ENCODE measurements at regions not wholly inside any gene's neighbourhood (a gene's known extent, or its start where the extent isn't known, plus 50 kb on each side); places are given as distances from the start of the nearest gene placed in this dataset.

DNA sequence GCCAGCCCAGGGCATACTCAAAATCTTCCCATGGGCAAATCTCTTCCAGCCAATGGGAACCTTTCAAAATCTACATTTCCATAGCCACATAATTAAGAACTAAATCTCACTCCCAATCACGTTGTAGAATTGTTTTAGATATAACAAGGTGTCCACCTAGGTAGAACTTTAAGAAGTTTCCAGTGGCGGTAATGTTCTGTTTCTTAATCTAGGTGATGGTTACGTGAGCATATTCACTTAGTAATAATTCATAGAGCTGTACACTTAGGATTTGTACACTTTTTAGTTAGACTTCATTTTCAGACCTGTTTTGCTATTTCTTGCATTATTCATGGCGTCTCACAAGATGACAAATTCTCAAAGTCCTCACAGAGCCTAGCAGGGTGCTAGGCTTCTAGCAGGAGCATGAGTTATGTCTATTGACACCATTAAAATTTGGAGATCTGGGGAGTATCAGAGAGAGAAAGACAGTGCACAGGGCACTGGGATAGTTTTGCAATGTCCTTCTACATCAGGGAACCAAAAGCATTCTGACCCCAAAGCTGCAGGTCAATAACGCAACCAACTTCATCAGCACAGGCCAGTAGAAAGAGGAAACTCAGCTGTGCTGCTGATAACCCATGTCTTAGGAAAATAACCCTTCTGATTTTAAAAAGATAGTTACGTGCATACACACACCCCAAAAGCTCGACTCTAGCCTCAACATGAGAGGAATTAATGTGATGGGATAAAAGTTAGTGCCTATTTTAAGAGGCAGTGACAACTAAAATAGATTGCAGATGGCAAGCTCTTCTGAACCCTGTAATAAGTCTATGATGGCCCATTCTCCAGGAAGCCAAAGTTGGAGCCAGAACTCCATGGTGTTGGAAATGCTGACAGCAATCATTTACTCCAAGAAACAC is 518.1 kb upstream of the JARID2 start:
- Mint-ChIP-seq H3K4me3 (no peak overlapping the region), H3K36me3 (no peaks in the 10 kb centered on the region), H3K9me3 (no peaks in the 10 kb centered on the region), H3K27me3 (ENCODE audit: low read depth) (peaks cover 2% of the 10 kb centered on the region), H3K4me1 (peaks cover 3% of the 10 kb centered on the region), H3K27ac (no peak overlapping the region)
- TF ChIP-seq, protein P1, sequence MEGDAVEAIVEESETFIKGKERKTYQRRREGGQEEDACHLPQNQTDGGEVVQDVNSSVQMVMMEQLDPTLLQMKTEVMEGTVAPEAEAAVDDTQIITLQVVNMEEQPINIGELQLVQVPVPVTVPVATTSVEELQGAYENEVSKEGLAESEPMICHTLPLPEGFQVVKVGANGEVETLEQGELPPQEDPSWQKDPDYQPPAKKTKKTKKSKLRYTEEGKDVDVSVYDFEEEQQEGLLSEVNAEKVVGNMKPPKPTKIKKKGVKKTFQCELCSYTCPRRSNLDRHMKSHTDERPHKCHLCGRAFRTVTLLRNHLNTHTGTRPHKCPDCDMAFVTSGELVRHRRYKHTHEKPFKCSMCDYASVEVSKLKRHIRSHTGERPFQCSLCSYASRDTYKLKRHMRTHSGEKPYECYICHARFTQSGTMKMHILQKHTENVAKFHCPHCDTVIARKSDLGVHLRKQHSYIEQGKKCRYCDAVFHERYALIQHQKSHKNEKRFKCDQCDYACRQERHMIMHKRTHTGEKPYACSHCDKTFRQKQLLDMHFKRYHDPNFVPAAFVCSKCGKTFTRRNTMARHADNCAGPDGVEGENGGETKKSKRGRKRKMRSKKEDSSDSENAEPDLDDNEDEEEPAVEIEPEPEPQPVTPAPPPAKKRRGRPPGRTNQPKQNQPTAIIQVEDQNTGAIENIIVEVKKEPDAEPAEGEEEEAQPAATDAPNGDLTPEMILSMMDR (IDR thresholded peaks at IDR 0.05; ENCODE audit: unreplicated experiment), result no peak
- DNase-seq (ENCODE audit: low spot score in 2 of 2, unreplicated experiment in 2 of 2), result no peak

DNA sequence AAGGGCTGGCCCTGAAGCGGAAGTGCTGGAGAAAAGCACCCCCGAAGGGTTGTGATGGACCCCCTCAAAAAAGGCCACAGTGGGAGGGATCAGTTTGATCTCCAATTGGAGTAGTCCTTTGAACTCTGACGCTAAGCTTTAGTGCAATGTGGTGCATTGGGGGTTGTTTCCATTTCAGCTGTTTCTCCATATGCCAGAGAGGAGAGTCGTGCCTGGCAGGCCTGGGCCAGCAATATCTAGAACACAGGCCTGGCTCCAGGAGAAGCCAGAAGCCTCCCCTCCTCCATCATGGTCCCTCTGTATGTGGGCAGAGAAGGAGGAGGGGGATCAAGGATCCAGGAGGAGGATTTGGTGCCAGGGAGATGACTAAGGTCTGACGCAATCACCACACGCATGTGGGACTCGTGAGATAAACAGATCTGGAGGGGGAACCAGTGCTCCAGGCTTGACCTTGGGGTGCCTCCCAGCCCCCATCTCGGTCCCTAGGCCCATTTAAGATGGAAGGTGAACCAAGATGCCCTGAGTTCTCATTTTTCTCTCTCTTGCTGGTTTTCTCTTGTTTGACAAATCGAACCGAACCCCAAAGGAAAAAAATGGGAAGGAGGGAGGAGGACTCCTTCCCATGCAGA is 517.4 kb upstream of the JARID2 start:
- H3K4me3 Mint-ChIP-seq, result no peak overlapping the region
- H3K4me1 Mint-ChIP-seq, result peaks cover 5% of the 10 kb centered on the region
- TF ChIP-seq, protein P1 (IDR thresholded peaks at IDR 0.05; ENCODE audit: unreplicated experiment), result no peak
- no peak overlapping the region for H3K27ac Mint-ChIP-seq
- no peaks in the 10 kb centered on the region for H3K9me3 Mint-ChIP-seq
- H3K36me3 Mint-ChIP-seq, result no peaks in the 10 kb centered on the region
- DNase-seq (ENCODE audit: low spot score in 2 of 2, unreplicated experiment in 2 of 2), result no peak
- H3K27me3 Mint-ChIP-seq (ENCODE audit: low read depth), result peaks cover 3% of the 10 kb centered on the region

DNA sequence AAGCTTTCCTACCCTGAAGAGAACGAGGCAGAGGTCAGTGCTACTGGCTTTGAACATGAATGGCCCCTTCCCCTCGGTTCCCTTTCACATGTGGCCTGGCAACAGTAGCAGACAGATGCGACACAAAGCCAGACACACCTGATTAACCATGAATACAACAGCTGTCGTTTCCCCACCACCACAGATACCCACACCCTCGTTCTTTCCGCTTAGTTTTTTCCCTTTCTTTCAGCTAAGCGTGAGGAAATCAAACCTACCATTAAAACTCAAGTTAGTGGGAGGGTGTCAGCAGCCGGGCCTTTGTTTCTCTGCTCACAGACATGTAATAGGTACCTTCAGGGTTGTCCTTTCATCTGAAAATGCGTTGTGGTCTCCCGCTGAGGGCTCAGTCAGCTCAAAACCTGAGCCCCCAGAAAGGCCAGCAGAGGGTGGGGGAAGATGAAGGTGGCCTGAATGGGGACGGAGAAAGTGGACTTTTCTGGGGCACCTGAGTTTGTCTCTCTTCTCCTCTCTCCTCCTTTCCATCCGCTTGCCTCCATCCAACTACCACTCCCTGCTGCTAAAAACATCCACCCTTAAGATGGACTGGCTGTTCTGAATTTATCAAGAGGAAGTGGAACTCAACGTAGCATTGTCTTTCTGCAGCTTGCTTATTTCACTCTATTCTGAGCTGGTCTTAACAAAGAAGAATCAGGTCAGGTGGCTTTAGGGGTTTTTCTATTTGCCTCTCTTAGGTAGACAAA is 516.6 kb upstream of the JARID2 start:
- peaks cover 5% of the 10 kb centered on the region for H3K4me1 Mint-ChIP-seq
- H3K27ac Mint-ChIP-seq, result no peak overlapping the region

DNA sequence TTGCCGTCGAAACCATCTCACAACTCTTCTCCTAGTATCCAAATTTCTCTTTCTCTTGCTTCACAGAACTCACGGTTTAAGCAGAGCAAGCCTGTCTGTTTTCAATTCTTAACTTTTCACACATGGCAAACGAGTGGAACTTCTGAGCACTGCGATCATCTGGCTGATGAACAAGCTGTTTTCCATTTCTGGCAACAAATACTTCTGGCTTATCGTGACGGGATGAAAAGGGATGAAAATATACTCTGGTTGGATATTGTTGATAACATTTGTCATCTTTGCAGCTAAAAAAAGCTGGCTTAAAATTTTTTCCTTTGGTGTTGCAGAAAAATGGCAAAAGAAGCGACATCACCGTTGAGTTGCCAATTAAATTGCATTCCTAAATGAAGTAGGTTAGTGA is 515.2 kb upstream of the JARID2 start:
- TF ChIP-seq, protein P1 (IDR thresholded peaks at IDR 0.05; ENCODE audit: unreplicated experiment), result no peak
- Mint-ChIP-seq H3K4me3 (no peak overlapping the region), H3K9me3 (no peaks in the 10 kb centered on the region), H3K27ac (no peak overlapping the region), H3K36me3 (no peaks in the 10 kb centered on the region), H3K4me1 (peaks cover 5% of the 10 kb centered on the region), H3K27me3 (ENCODE audit: low read depth) (peaks cover 3% of the 10 kb centered on the region)
- DNase-seq (ENCODE audit: low spot score in 2 of 2, unreplicated experiment in 2 of 2), result no peak

More for the DNA sequence above, 516.6 kb upstream of the JARID2 start:
- TF ChIP-seq, protein P1 (IDR thresholded peaks at IDR 0.05; ENCODE audit: unreplicated experiment), result no peak
- no peaks in the 10 kb centered on the region for H3K9me3 Mint-ChIP-seq
- H3K36me3 Mint-ChIP-seq, result no peaks in the 10 kb centered on the region
- DNase-seq (ENCODE audit: low spot score in 2 of 2, unreplicated experiment in 2 of 2), result no peak
- H3K4me3 Mint-ChIP-seq, result no peak overlapping the region
- peaks cover 3% of the 10 kb centered on the region for H3K27me3 Mint-ChIP-seq (ENCODE audit: low read depth)

DNA sequence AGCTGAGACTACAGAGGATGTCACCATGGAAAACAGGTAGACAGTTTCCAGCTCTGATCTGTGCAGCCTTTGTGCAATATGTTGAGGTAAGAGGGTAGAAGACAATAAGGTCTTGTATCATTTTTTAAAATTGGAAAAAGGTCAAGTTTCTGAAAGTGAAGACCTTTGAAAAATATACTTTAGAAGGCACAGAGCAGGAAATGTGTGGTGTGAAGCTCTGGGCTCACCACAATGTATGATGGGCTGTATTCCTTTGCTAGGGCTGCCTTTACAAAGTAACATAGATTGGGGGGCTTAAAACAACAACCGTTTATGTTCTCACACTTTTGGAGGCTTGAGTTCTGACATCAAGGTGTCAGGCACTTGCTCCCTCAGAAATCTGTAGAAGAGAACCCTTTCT is 514.3 kb upstream of the JARID2 start:
- H3K4me3 Mint-ChIP-seq, result no peak overlapping the region
- H3K4me1 Mint-ChIP-seq, result peaks cover 5% of the 10 kb centered on the region
- H3K36me3 Mint-ChIP-seq, result no peaks in the 10 kb centered on the region
- H3K27me3 Mint-ChIP-seq (ENCODE audit: low read depth), result peaks cover 3% of the 10 kb centered on the region
- TF ChIP-seq, protein P1 (IDR thresholded peaks at IDR 0.05; ENCODE audit: unreplicated experiment), result no peak
- H3K27ac Mint-ChIP-seq, result no peak overlapping the region
- H3K9me3 Mint-ChIP-seq, result no peaks in the 10 kb centered on the region
- DNase-seq (ENCODE audit: low spot score in 2 of 2, unreplicated experiment in 2 of 2), result no peak
